ENCODE measurements at regions not wholly inside any gene's neighbourhood (a gene's known extent, or its start where the extent isn't known, plus 50 kb on each side); places are given as distances from the start of the nearest gene placed in this dataset.
"Not testable (repeated sequence)": the region's sequence is repeated elsewhere in the genome, so short reads cannot be mapped to it uniquely, and the experiment has no call there.

GRCh38 chr9:703392-703791, 138.1 kb upstream of the DMRT1 start:
- no peak for DNase-seq (ENCODE audit: extremely low spot score, insufficient read length, low read depth)

GRCh38 chr9:706073-706472, 135.4 kb upstream of the DMRT1 start:
- DNase-seq (ENCODE audit: extremely low spot score, insufficient read length, low read depth) (no peak), FAIRE-seq (no peak)

More at GRCh38 chr9:703392-703791, 138.1 kb upstream of the DMRT1 start:
- FAIRE-seq = no peak

- no peak for DNase-seq (ENCODE audit: extremely low spot score, insufficient read length, low read depth)
- FAIRE-seq = no peak
These were observed 134.7 kb upstream of the DMRT1 start for GRCh38 chr9:706606-707459.

DNA sequence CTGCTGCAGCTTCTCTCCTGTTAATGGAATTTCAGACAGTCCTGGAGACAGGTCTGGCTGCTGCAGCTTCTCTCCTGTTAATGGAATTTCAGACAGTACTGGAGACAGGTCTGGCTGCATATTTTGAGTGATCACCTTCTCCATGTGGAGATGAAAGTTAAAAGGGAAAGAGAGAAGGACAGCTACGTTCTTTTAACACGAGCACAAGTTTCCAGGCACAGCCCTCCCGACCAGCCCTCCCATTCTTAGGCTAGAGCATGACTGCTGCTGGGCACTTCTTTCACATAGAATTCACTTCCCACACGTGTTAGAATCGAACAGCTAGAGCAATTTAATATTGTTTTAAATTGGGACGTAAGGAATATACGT, 133.3 kb upstream of the DMRT1 start:
- no peak for FAIRE-seq
- no peak for DNase-seq (ENCODE audit: extremely low spot score, insufficient read length, low read depth)

DNA sequence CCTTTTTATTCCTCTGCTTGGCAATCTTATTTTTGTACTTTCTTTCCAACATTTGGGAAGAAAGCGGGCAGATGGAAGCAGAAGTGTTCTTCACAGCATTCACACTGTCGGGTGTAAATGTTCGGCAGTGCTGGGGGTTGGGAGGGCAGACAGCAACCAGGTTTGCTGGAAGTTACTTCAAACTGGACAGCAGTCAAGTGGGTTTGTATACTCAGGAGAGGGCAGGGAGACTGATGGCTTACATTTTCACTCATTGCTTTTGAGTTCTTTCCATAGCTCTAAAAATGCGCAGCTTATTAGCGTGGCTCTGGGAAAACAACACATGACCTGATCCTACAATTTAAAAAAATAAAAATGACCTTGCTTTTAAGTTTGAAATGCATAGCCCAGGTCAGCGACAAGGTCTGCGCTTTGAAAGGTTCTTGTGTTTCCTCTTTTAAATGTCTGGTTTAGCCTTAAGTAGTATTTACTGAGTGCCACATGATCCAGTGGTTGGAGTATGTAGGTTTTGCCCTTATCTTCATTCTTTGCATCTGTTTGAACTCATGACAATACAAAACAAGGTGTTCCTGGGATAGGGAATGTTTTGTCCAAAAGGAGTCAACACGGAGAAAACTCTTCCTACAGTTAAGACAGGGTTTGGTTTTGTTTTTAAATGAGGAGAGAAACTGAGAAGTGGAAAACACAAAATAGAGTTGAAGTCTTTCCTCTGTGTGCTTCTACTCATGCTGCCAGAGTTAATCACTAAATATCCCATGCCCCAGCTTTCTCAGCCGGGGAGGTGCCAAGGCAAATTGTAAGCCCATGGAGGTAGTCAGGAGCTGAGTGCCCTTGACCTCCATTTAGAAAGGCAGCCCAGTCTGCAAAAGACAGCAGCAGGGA, 132.7 kb upstream of the DMRT1 start:
- no peak for FAIRE-seq
- no peak for DNase-seq (ENCODE audit: extremely low spot score, insufficient read length, low read depth)

- FAIRE-seq = no peak
- no peak for DNase-seq (ENCODE audit: extremely low spot score, insufficient read length, low read depth)
These were observed 130.3 kb upstream of the DMRT1 start for GRCh38 chr9:710951-711745.

- DNase-seq (ENCODE audit: extremely low spot score, insufficient read length, low read depth) = no peak
- FAIRE-seq = no peak
These were observed 129.5 kb upstream of the DMRT1 start for GRCh38 chr9:711761-712553.

GRCh38 chr9:712643-713042, 128.9 kb upstream of the DMRT1 start:
- no peak for FAIRE-seq
- no peak for DNase-seq (ENCODE audit: extremely low spot score, insufficient read length, low read depth)

- no peak for FAIRE-seq
- DNase-seq (ENCODE audit: extremely low spot score, insufficient read length, low read depth) = no peak
These were observed 128.4 kb upstream of the DMRT1 start for GRCh38 chr9:713091-713490.

DNA sequence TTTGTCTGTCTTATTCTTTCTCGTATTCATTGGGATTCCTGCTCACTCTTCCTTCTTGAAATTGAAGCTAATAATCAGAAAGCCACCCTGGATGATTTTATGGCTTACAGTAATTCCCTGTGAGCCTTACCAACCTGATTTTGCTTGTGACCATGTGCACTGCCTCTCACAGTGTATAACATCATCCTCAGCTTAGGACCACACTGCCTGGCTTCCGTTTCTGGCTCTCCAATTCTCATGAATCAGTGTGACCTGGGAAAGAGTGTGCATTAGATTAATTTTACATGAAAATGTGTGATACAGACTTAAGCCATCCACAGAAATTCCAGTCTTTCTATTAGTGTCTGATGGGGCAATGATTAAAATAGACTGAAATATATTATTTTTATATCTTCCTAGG, 126.8 kb upstream of the DMRT1 start:
- no peak for DNase-seq (ENCODE audit: extremely low spot score, insufficient read length, low read depth)
- no peak for FAIRE-seq

DNA sequence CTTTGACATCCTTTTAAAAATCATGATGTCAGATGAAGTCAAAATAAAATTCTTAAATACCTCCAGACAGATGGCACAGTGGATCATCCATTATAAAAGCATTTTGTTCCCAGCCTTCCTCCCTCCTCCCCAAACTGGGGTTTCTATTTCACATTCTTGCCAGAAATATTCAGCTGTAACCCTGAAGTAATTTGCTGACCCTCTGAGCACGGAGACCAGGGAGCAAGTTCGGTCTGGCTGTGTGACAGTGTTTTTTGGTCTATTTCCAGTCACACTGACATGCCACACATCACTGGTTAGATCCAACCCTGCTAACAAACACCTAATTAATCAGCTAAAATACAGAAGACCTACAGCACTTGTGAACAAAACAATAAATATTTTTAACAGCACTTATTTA, 126.2 kb upstream of the DMRT1 start:
- FAIRE-seq = no peak
- DNase-seq (ENCODE audit: extremely low spot score, insufficient read length, low read depth) = no peak

DNA sequence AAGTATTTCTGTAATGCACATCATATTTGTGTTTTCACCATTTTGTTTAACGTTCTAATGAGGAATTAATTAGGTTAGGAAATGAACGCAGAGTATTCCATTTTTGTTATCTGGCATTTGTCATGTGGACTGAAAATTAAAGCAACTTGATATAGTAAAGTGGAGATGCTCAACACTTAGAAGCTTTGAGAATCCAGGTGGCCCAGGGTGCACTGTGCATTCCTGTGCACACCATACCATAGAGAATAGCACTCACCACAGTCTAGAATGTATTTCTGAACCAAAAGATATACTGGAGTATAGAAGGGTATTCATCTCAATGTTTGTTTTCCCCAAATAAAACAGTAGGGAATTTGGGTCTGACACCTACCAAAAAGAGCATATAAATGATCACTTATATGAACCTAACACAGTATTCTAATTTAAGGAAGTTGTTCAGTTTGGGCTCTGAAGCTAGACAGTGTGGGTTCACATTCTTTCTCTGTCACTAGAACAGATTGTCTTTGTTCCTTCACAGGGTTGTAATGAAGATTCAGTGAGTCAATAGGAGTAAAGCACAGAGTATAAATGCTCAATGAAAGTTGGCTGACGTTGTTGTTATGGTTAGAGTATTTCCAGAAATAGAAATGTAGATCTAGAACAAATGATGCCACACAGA, 125.6 kb upstream of the DMRT1 start:
- DNase-seq (ENCODE audit: extremely low spot score, insufficient read length, low read depth) (no peak), FAIRE-seq (no peak)

- FAIRE-seq (no peak), DNase-seq (ENCODE audit: extremely low spot score, insufficient read length, low read depth) (no peak)
These were observed 123.8 kb upstream of the DMRT1 start for GRCh38 chr9:717722-718121.

GRCh38 chr9:720239-720881, 121.1 kb upstream of the DMRT1 start:
- FAIRE-seq (no peak), DNase-seq (ENCODE audit: extremely low spot score, insufficient read length, low read depth) (no peak)

DNA sequence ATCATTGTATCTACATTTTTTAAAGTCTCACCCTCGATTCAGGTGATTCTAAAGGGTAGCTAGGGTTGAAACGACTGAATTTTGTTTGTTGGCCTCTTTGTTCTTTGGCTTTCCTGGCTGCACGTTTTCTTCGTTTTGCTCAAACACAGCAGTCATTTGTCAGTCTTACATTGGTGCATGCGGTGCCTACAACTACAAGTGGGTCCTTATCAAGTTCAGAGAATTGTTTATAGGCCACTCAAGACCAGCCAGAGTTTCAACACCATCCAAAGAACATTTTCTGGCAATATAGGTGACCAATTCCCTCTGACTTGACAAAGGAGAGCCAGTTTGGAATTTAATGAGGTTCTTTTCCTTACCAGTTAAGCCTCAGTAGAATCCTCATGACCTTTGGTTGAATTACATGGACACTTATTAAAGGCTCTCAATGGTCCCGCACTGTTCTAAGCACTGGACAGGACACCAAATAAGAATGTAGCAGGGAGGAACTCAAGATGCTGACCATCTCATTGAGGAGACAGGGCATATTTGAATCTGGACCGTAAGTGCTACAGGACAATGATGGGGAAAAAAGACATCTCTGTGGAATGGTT, 119.0 kb upstream of the DMRT1 start:
- FAIRE-seq (no peak), DNase-seq (ENCODE audit: extremely low spot score, insufficient read length, low read depth) (no peak)

- not testable (repeated sequence) for DNase-seq (ENCODE audit: extremely low spot score, insufficient read length, low read depth); FAIRE-seq
These were observed 117.0 kb upstream of the DMRT1 start for GRCh38 chr9:724461-724860.

DNA sequence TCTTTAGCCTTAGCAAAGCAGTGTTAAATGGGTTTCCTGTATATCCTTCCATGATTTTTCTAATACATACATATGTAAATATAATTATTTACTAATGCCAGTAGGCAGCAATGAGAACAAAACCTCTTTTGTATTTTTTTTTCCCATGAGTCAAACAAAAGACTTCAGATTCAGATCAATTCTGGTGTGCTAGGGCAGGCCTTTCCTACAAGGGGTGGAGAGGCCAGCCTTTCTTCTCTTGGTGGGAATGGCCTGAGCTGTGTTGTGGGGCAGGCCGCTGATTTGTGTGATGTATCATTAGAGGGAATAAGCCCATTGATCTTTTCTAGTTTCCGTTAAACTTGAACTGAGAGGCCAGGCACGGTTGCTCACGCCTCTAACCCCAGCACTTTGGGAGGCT, 115.5 kb upstream of the DMRT1 start:
- FAIRE-seq (no peak), DNase-seq (ENCODE audit: extremely low spot score, insufficient read length, low read depth) (no peak)

GRCh38 chr9:727767-728166, 113.7 kb upstream of the DMRT1 start:
- FAIRE-seq = no peak

More at GRCh38 chr9:727767-728166, 113.7 kb upstream of the DMRT1 start:
- no peak for DNase-seq (ENCODE audit: extremely low spot score, insufficient read length, low read depth)

All from GM18507 (cell line).